GM12878 (cell line): ENCODE measurements at regions not wholly inside any gene's neighbourhood (a gene's known extent, or its start where the extent isn't known, plus 50 kb on each side); places are given as distances from the start of the nearest gene placed in this dataset.

Source experiments
- CHD2 ChIP-seq: IDR thresholded peaks from 2 replicates; pipeline ENCODE4 v1.6.1; 2011; ENCODE audit warnings: low read depth, low read length, improper control_type of control experiment, borderline replicate concordance
- CTCF ChIP-seq, 3 experiments: IDR thresholded peaks in 2 of 3; conservative IDR thresholded peaks in 1 of 3; 2 replicates each; pipeline ENCODE4 v1.5.1; 2011; ENCODE audit warnings: low read depth in 3 of 3, low read length in 3 of 3, mild to moderate bottlenecking in 3 of 3, control low read depth in 2 of 3, moderate library complexity in 2 of 3, inconsistent platforms in 1 of 3, mixed read lengths in 1 of 3; ENCODE audit not compliant: control insufficient read depth in 2 of 3, insufficient read depth in 1 of 3; ENCODE audit errors: extremely low read depth in 1 of 3
- NBN ChIP-seq: fragments of 450-650 bp; IDR thresholded peaks from 2 replicates; pipeline ENCODE4 v1.6.1; 2016
- POLR2A ChIP-seq: IDR thresholded peaks from 2 replicates; pipeline ENCODE4 v1.6.1; 2011; ENCODE audit warnings: low read depth, mild to moderate bottlenecking, low read length

GRCh38 chr3:81997390-81997789, 235.9 kb upstream of the GBE1 start:
- TF ChIP-seq CTCF (IDR thresholded peaks at IDR 0.05 in 2 of 3, conservative IDR thresholded peaks at IDR 0.05 in 1 of 3; ENCODE audit: control insufficient read depth in 2 of 3, extremely low read depth in 1 of 3, insufficient read depth in 1 of 3, low read depth in 3 of 3, low read length in 3 of 3) = no peak
- no peak for TF ChIP-seq CHD2
- TF ChIP-seq NBN = no peak
- TF ChIP-seq POLR2A = no peak
